Smooth muscle cell of the brain vasculature (primary cell): ENCODE measurements at regions not wholly inside any gene's neighbourhood (a gene's known extent, or its start where the extent isn't known, plus 50 kb on each side); places are given as distances from the start of the nearest gene placed in this dataset.

Source experiments
- DNase-seq: peaks from one replicate; pipeline ENCODE4 v3.0.0-alpha.2; 2012; ENCODE audit warnings: low read depth, low spot score

DNA sequence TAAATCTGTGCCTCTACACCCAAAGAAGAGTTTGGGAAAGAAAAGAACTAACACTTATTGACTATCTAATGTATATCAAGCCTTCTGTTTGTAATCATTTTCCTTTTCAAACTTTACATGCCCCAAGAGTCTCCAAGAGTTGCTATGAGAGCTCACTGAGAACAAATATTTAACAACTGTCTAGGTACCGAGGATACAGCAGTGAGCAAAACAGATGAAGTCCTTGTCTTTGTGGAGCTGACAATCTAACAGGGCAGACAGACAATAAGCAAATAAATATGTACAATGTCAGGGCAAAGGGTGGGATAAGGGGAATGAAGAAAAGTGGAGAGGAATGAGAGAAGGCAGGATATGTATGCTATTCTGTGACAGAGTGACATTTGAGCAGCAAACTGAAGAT, 64.8 kb upstream of the KSR1 start:
- DNase-seq = no peak

DNA sequence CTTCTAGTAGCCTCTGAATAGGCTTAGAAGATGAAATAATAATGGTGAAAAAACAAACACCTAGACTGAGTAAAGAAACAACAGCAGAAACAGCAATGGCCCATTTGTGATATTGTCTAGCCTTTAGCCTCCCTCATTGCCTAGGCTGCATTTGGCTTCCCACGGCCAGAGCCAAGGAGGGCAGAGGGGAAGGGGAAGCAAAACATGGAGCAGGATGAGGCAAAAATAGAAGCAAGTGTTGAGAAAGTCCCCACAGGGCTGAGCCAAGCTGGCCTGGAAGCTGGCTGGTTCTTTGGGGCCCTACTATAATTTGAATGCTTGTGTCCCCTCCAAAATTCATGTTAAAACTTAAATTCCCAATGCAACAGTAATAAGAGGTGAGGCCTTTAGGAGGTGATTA, 60.2 kb upstream of the KSR1 start:
- no peak for DNase-seq

DNA sequence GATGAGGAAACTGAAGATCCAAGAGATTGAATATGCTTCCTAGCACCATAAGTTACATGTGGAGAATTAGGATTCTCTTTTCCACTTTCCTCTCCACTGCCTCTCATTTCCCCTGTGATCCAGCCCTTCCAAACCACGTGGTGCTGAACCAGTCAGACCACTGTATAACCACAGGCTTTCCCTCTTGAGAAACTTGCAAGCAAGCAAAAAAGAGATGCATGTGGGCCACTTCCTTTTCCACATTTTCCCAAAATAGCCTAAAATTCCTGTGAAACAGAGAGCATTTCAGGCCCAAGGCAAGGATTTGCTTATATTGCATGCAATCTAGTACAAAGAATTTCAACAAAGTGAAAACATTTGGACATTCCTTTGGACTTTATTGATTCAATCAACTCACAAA, 59.3 kb upstream of the KSR1 start:
- DNase-seq = no peak

DNA sequence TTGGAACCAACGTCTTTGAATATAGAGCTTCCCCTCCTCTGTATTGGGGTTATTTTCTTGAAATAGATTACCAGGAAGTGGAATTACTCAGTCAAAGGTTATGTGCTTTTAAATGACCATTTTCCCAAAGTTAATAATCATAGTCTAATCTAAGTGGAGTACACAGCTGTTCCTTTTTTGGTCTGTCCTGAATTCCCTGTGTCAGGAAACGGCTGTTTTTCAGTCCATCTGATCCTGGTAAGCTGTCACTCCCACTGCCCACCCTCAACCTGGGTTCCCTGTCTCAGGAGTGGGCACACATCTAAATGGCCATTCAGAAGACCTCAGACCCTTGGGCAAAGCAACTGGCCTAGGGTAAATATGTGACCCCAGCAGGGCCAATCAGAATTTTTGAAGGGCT, 57.6 kb upstream of the KSR1 start:
- DNase-seq = no peak

DNA sequence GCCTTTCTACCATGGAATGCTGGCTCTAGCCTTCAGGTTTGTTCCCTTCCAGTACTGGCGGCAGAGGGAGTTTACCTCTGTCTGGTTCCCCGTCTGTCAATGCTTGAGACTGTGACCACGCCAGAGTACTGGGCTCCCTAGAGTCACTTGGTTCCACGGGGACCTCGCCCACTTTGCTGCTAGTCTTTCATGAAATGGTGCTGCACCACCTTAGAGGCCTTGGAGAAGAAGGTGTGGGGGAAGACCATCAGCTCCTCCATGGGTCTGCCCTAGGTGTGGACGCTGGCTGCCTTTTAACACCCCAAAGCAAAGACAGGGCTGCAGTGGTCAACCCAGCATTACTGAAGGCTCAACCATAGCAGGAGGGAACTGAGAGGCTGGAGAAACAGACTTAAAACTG, 55.3 kb upstream of the KSR1 start:
- no peak for DNase-seq

DNA sequence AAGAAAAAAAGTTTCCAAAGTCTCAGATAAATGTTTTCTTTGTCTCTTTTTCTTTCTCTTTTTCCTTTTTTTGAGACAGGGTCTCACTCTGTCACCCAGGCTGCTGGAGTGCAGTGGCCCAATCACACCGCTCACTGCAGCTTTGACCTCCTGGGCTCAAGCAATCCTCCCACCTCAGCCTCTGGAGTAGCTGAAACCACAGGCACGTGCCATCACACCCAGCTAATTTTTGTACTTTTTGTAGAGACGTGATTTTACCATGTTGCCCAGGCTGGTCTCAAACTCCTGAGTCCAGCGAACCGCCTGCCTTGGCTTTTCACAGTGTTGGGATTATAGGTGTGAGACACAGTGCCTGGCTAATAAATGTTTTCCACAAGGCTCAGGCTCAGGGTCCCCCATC, 53.3 kb upstream of the KSR1 start:
- DNase-seq = no peak

DNA sequence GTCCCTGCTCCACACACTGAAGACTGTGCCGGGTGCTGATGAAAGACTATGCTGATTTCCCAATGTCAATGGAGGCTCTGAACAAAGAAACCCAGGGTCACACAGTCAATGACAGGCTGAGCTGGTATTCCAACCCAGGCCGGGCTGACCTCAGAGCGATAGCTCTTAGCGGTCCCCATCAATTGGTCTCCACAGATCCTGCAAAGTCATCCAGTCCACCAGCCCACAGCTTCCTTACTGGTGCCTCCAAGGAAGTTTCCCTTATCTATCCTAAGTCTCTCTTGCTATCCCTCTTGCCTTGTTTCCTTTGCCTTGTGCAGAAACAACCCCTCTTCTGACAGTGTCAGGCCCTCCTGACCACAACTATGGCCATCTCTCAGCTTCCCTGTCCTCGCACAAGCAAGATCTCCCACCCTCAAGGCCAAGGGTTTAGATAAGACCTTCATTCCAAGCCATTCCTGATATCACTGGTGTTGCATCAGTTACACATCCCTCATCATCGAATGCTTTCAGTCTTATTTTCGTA, 52.7 kb upstream of the KSR1 start:
- DNase-seq = no peak

DNA sequence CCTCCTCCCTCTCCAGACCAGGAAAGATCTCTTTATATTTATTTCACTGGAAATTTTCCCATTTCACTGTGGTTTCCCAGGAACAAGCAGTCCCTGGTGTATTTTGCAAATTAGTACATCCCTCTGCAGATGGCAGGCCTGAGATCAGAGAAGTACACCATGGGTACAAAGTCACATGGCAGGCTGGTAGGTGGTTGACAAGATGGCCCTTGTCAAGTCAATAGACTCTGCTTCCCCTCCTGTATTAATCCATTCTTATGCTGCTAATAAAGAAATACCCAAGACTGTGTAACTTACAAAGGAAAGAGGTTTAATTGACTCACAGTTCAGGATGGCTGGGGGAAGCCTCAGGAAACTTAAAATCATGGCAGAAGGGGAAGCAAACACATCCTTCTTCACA, 51.6 kb upstream of the KSR1 start:
- DNase-seq = no peak
